ENCODE measurements at regions not wholly inside any gene's neighbourhood (a gene's known extent, or its start where the extent isn't known, plus 50 kb on each side); places are given as distances from the start of the nearest gene placed in this dataset.
"Not testable (repeated sequence)": the region's sequence is repeated elsewhere in the genome, so short reads cannot be mapped to it uniquely, and the experiment has no call there.

- DNase-seq, result no peak
Measured at GRCh38 chr18:43893001-43893637, 615.8 kb upstream of the SYT4 start.

GRCh38 chr18:43904209-43904837 lies 627.0 kb upstream of the SYT4 start:
- DNase-seq, result no peak

GRCh38 chr18:43914018-43914417 lies 636.7 kb upstream of the SYT4 start:
- no peak for DNase-seq

- no peak for DNase-seq
Measured at GRCh38 chr18:43916984-43917383, 639.7 kb upstream of the SYT4 start.

GRCh38 chr18:43917520-43917919 lies 640.2 kb upstream of the SYT4 start:
- no peak for DNase-seq

- no peak for DNase-seq
Measured at GRCh38 chr18:43919551-43919950, 642.3 kb upstream of the SYT4 start.

- DNase-seq, result no peak
Measured at GRCh38 chr18:43931439-43931838, 654.1 kb upstream of the SYT4 start.

GRCh38 chr18:43932140-43932539 lies 654.9 kb upstream of the SYT4 start:
- DNase-seq, result no peak

GRCh38 chr18:43933177-43933576 lies 655.9 kb upstream of the SYT4 start:
- DNase-seq, result no peak

- no peak for DNase-seq
Measured at GRCh38 chr18:43934322-43934721, 657.0 kb upstream of the SYT4 start.

- no peak for DNase-seq
Measured at GRCh38 chr18:43934781-43935471, 657.6 kb upstream of the SYT4 start.

GRCh38 chr18:43936176-43936575 lies 658.9 kb upstream of the SYT4 start:
- no peak for DNase-seq

- DNase-seq, result no peak
Measured at GRCh38 chr18:43949291-43949690, 672.0 kb upstream of the SYT4 start.

GRCh38 chr18:43950062-43950461 lies 672.8 kb upstream of the SYT4 start:
- no peak for DNase-seq

GRCh38 chr18:43952398-43952797 lies 675.1 kb upstream of the SYT4 start:
- DNase-seq, result no peak

GRCh38 chr18:43961722-43962121 lies 684.4 kb upstream of the SYT4 start:
- DNase-seq, result no peak

- DNase-seq, result no peak
Measured at GRCh38 chr18:43964666-43965065, 687.4 kb upstream of the SYT4 start.

- DNase-seq, result no peak
Measured at GRCh38 chr18:43965691-43966090, 688.4 kb upstream of the SYT4 start.

GRCh38 chr18:43970656-43971055 lies 693.4 kb upstream of the SYT4 start:
- no peak for DNase-seq

GRCh38 chr18:43978174-43978573 lies 700.9 kb upstream of the SYT4 start:
- no peak for DNase-seq

- DNase-seq, result no peak
Measured at GRCh38 chr18:43982582-43982981, 698.1 kb upstream of the SETBP1 start.

- not testable (repeated sequence) for DNase-seq
Measured at GRCh38 chr18:43987061-43987460, 693.6 kb upstream of the SETBP1 start.

- no peak for DNase-seq
Measured at GRCh38 chr18:43992741-43993140, 687.9 kb upstream of the SETBP1 start.

- no peak for DNase-seq
Measured at GRCh38 chr18:43994381-43994780, 686.3 kb upstream of the SETBP1 start.
